ENCODE measurements at regions not wholly inside any gene's neighbourhood (a gene's known extent, or its start where the extent isn't known, plus 50 kb on each side); places are given as distances from the start of the nearest gene placed in this dataset.

DNA sequence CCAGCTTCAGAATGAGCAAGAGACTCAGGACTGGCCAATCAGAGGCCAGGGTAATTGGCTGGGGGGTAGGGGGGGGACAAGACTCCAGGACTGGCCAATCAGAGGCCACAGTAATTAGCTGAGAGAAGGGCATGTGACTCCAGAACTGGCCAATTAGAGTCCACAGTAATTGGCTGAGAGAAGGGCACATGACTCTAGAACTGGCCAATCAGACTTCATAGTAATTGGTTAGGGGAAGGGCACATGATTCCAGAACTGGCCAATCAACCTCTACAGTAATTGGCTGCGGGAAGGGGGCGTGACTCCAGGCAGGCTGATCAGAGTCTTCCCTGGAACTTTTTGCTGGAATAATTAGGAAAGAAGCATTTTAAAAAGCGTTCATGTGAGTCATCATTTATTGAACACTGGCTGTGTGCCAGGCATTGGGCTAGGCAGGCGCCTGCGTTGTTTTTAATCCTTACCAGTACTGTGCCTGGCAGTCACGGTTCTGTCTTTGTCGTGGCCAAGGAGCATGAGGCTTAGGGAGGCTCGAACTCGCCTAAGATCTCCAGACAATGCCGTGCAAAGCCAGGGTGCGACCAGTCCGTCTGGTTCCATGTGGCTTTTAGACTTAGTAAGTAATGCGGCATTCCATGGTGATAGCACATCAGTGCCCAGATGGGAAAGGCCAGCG, 508.1 kb downstream of the TBC1D22A start:
- no peak for DNase-seq (ENCODE audit: extremely low read depth in 1 of 2, low read depth in 1 of 2)

GRCh38 chr22:47269516-47270088, 507.2 kb downstream of the TBC1D22A start:
- no peak for DNase-seq (ENCODE audit: extremely low read depth in 1 of 2, low read depth in 1 of 2)

DNA sequence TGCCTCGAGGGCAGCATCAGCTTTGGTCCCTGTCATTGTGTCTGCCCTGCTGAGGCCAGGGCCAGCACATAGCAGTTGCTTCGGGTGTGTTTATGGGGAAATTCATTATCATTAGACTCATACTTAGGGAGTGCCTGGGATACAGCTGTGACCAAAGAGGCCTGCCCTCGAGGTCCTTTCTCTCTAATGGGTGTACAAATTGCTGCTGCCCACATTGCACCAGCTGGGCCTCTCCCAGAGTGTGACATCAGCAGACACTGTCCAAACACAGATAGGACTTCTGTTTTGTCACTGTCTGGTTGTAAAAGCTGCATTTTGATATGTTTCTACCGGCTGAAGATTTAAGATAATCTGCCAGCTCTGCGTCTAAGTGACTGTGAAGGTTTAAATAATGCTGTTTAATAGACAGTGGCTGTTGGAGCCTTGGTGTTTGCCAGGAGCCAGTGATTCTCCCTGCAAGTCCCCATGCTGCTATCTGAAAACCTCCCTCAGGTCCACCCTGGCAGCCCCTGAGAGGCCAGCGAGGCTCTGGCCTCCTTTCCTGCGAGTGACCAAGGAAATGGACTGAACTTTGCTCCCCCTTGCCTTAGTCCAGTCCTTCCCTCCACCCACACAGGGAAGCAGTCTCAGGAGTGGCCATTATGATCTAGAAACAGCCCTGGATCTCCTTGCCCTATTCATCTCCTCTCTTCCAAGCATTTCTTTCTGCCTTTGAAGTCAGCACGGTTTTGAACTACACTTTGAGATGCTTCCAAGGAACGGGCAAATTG, 505.2 kb downstream of the TBC1D22A start:
- no peak for DNase-seq (ENCODE audit: extremely low read depth in 1 of 2, low read depth in 1 of 2)

DNA sequence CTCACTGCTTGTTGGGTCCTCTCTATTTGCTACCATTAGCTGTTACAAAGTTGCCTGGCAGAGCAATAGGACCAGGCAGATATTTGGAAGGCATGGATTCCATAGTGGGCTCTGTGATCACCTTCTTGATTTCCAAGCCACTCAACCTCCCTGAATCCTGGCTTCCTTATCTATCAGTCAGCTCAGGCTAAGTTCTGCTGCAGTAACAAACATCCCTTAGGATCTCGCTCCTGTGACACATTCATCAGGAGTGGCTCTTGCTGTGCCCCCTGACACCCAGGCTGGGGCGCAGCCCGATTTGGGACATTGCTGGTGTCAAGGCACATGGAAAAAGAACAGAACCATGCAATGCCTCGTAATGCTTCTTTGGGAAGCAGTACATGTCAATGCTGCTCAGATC, 503.9 kb downstream of the TBC1D22A start:
- no peak for DNase-seq (ENCODE audit: extremely low read depth in 1 of 2, low read depth in 1 of 2)

- DNase-seq (ENCODE audit: extremely low read depth in 1 of 2, low read depth in 1 of 2), result no peak
These were observed 498.1 kb downstream of the TBC1D22A start for GRCh38 chr22:47260551-47260950.

DNA sequence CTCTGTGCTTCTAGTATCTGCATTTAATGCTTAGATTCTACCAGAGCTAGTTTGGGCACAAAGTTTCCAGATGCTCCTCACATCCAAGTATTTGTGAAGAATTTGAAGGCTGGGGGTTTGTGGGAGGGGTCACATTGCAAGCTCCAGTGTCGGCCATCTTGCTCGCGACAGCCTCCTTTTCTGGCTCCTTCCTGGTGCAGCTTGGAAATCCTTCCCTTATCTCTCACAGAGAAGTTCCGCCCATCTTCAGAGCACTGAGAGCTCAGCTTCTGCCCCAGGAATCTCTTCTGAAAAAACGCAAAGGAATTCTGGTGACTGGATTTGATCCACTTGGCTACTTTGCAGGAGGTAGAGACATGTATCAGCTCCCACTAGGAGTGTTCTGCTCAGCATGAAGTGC, 497.5 kb downstream of the TBC1D22A start:
- no peak for DNase-seq (ENCODE audit: extremely low read depth in 1 of 2, low read depth in 1 of 2)

GRCh38 chr22:47259049-47259448, 496.6 kb downstream of the TBC1D22A start:
- DNase-seq (ENCODE audit: extremely low read depth in 1 of 2, low read depth in 1 of 2), result no peak

- no peak for DNase-seq (ENCODE audit: extremely low read depth in 1 of 2, low read depth in 1 of 2)
These were observed 495.5 kb downstream of the TBC1D22A start for GRCh38 chr22:47257976-47258375.

DNA sequence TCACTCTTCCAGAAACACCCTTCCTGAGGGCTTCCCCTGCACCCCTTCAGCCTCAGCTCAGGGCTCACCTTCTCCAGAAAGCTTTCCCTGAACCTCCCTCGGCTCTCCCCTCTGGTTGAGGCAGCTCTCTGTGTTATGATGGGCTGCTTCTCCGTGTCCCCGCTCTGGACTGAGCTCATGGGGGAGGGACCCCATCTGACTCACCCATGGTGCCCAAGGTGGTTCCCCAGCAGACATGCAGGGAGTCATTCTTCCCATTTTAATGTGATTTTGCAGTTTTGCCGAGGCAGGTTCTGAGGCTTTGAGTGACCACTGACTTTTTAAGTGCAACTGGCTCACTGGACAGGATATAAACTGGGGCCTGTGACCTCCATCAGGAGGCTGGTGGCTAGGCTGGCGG, 495.1 kb downstream of the TBC1D22A start:
- DNase-seq (ENCODE audit: extremely low read depth in 1 of 2, low read depth in 1 of 2), result no peak

- DNase-seq (ENCODE audit: extremely low read depth in 1 of 2, low read depth in 1 of 2), result no peak
These were observed 489.5 kb downstream of the TBC1D22A start for GRCh38 chr22:47251911-47252310.

- no peak for DNase-seq (ENCODE audit: extremely low read depth in 1 of 2, low read depth in 1 of 2)
These were observed 488.7 kb downstream of the TBC1D22A start for GRCh38 chr22:47250995-47251765.

- no peak for DNase-seq (ENCODE audit: extremely low read depth in 1 of 2, low read depth in 1 of 2)
These were observed 487.0 kb downstream of the TBC1D22A start for GRCh38 chr22:47249370-47249928.

GRCh38 chr22:47248925-47249324, 486.5 kb downstream of the TBC1D22A start:
- DNase-seq (ENCODE audit: extremely low read depth in 1 of 2, low read depth in 1 of 2), result no peak

GRCh38 chr22:47247579-47248240, 485.3 kb downstream of the TBC1D22A start:
- no peak for DNase-seq (ENCODE audit: extremely low read depth in 1 of 2, low read depth in 1 of 2)

DNA sequence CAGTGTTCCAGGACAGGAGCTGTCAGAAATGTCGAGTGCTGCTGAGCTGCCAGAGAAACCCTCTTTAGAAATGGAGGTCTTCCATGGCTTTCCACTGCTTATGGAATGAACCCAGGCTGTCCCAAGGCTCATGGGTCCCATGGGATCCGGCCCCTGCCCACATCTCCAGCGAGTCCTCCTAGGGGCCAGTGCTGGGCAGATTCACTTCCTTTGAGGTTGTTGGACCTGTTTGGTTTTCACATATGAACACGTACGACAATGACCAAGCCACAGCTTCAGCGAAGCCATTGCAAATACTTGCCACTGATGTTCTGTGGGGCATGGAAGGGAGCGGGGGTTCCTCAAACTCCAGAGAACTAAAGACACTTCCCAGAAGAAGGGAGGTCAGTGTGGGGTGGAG, 483.3 kb downstream of the TBC1D22A start:
- no peak for DNase-seq (ENCODE audit: extremely low read depth in 1 of 2, low read depth in 1 of 2)

GRCh38 chr22:47245286-47245685, 482.8 kb downstream of the TBC1D22A start:
- DNase-seq (ENCODE audit: extremely low read depth in 1 of 2, low read depth in 1 of 2), result no peak

DNA sequence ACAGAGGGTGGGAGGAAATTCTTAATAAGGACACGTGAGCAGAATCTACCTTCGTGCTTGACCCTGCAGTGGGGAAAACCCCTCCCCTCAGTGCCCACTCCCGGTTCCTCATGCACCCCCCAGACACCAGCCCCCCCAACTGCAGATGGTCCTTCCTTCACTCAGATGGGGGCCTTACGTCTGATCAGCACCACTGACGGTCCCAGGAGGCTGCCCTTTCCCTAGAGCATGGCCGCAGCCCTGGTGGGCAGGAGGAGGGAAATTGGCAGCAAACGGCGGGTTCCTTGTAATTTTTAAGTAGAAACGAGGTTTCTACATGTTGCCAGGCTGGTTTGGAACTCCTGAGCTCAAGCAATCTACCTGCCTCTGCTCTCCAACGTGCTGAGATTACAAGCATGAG, 477.7 kb downstream of the TBC1D22A start:
- DNase-seq (ENCODE audit: extremely low read depth in 1 of 2, low read depth in 1 of 2), result no peak

DNA sequence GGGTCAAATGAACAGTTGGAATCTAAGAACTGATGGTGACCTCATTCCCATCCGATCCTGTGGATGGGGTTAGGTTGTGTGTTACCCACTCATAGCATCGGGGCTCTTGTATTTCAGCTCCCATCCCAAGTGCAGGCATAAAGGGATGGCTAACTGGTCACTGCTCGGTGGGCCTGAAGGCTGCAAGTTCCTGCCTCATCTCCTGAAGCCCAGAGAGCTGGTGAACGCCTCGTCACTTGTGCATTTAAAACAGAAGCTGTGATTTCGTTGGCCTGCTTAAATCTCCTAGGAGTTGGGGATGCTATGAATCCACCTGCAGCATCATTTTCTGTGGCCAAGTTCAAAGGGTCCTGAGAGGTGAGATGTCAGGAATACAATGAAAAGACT, 477.0 kb downstream of the TBC1D22A start:
- DNase-seq (ENCODE audit: extremely low read depth in 1 of 2, low read depth in 1 of 2), result no peak

DNA sequence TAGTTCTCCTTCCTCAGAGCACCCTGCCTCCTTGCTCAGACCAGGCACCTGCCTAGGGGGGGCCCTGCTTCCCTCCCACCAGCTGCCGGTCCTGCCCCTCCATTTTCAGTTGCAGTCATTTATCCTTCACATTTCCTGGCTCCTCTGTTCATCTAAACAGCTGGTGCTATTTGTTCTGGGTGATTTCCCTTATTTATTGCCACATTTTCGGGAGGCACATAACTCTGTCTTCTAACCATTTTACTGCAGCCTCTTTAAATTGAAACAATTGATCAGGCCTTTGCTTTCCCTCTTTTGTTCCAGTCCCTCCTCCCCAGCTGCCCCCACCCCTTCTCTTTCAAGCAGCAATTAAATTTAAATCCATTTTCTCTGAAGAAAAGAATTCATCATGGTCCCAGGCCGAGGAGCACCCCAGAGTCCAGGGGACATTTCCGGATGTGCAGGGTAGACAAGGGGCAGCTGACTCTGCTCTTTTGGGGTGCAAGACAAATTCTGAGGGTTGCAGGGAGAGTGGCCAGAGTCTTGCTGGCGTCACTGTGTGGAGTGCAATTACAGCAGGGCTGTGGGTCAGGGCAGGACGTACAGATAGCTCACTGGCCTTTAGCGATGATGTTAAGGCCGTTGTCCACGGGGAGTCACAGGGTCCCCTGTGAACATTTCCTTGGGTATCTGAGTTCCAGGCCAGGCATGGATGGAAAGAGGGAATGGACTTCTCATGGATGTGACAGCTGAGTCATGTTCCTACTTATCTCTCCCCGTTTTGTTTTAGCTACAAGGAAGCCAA, 476.4 kb downstream of the TBC1D22A start:
- no peak for DNase-seq (ENCODE audit: extremely low read depth in 1 of 2, low read depth in 1 of 2)
